Panc1 (cell line): ENCODE measurements at regions not wholly inside any gene's neighbourhood (a gene's known extent, or its start where the extent isn't known, plus 50 kb on each side); places are given as distances from the start of the nearest gene placed in this dataset.

Source experiments
- ATAC-seq: fragments of 200-7000 bp; cut with Tn5 transposase; 2 replicates; pipeline ENCODE4 v1.9.1; 2020; ENCODE audit warnings: mild to moderate bottlenecking, moderate library complexity
- BruUV-seq: library from RNA; stranded (reverse); fragments of 400-500 nt; replicated peaks from 2 replicates; lab custom pipeline; 2021; lab: Mats Ljungman, UMichigan
- CTCF ChIA-PET: fragments of 300-600 bp; sonication (Branson Sonifier 250); formaldehyde crosslinking; loops from one replicate; lab custom pipeline; 2022; ENCODE audit warnings: antibody characterized with exemption; lab: Charles Lee
- POLR2A ChIA-PET: fragments of 300-600 bp; sonication (Branson Sonifier 250); formaldehyde crosslinking; loops from one replicate; lab custom pipeline; 2022; ENCODE audit warnings: antibody characterized with exemption; lab: Charles Lee
- DNase-seq: peaks from one replicate; pipeline ENCODE4 v3.0.0-alpha.2; 2010; ENCODE audit warnings: low read depth, low spot score
- H3K27ac ChIP-seq: 2 replicates; pipeline ENCODE4 v1.5.1; 2011; ENCODE audit warnings: mild to moderate bottlenecking, low read length, inconsistent platforms
- H3K27me3 ChIP-seq: fragments of 200-500 bp; sonication (Bioruptor generic); 2 replicates; pipeline ENCODE4 v1.6.0; 2014; ENCODE audit warnings: low read length, inconsistent platforms; ENCODE audit not compliant: control insufficient read depth, insufficient read depth
- H3K36me3 ChIP-seq: fragments of 200-500 bp; sonication (Bioruptor generic); 2 replicates; pipeline ENCODE4 v1.5.1; 2014; ENCODE audit warnings: inconsistent platforms, mild to moderate bottlenecking, low read length, moderate library complexity; ENCODE audit not compliant: control insufficient read depth, insufficient read depth
- H3K4me1 ChIP-seq: 2 replicates; pipeline ENCODE4 v1.5.1; 2011; ENCODE audit warnings: inconsistent platforms, mild to moderate bottlenecking, low read length, moderate library complexity; ENCODE audit not compliant: control insufficient read depth, insufficient read depth
- H3K4me3 ChIP-seq, 2 experiments: 2 replicates each; pipeline ENCODE4 v1.5.1; 2011 to 2012; ENCODE audit warnings: low read depth in 2 of 2, low read length in 2 of 2, mild to moderate bottlenecking in 2 of 2, inconsistent platforms in 1 of 2, moderate library complexity in 1 of 2
- H3K9me3 ChIP-seq: fragments of 200-500 bp; sonication (Bioruptor generic); 2 replicates; pipeline ENCODE4 v1.5.1; 2014; ENCODE audit warnings: low read depth, mild to moderate bottlenecking, inconsistent platforms, low read length, moderate library complexity; ENCODE audit not compliant: control insufficient read depth, insufficient read depth
- CTCF ChIP-seq: fragments of 450-650 bp; IDR thresholded peaks from 2 replicates; pipeline ENCODE4 v1.5.1; 2017; ENCODE audit warnings: mild to moderate bottlenecking
- POLR2AphosphoS5 ChIP-seq: IDR thresholded peaks from 2 replicates; pipeline ENCODE4 v1.6.1; 2012; ENCODE audit warnings: mild to moderate bottlenecking, low read depth, low read length, moderate library complexity
- SIN3A ChIP-seq: IDR thresholded peaks from 2 replicates; pipeline ENCODE4 v1.6.1; 2012; ENCODE audit warnings: low read depth, mild to moderate bottlenecking, low read length, moderate library complexity, borderline replicate concordance; ENCODE audit not compliant: insufficient read depth
- TCF7L2 ChIP-seq: IDR thresholded peaks from 2 replicates; pipeline ENCODE4 v1.6.1; 2011; ENCODE audit warnings: mild to moderate bottlenecking, low read depth, low read length, inconsistent platforms
- in situ Hi-C: cut with HindIII; loops from 2 replicates; pipeline ENCODE4 v1.10.0; 2016; ENCODE audit warnings: low sequenced_read_pairs, low pct_unique_long_range_greater_than_20kb
- intact Hi-C: fragments of 100-400 bp; cut with micrococcal nuclease; formaldehyde crosslinking; loops from one replicate; pipeline ENCODE4 v1.10.0; 2022; ENCODE audit not compliant: unreplicated experiment
- TF ChIP-seq, protein P1 (sequence below), 2 experiments: IDR thresholded peaks; 2 replicates each; pipeline ENCODE4 v1.6.1; 2011 to 2012; ENCODE audit warnings: low read depth in 2 of 2, control low read depth in 1 of 2, low read length in 1 of 2, mild to moderate bottlenecking in 1 of 2, moderate library complexity in 1 of 2; ENCODE audit not compliant: insufficient read depth in 1 of 2

DNA sequence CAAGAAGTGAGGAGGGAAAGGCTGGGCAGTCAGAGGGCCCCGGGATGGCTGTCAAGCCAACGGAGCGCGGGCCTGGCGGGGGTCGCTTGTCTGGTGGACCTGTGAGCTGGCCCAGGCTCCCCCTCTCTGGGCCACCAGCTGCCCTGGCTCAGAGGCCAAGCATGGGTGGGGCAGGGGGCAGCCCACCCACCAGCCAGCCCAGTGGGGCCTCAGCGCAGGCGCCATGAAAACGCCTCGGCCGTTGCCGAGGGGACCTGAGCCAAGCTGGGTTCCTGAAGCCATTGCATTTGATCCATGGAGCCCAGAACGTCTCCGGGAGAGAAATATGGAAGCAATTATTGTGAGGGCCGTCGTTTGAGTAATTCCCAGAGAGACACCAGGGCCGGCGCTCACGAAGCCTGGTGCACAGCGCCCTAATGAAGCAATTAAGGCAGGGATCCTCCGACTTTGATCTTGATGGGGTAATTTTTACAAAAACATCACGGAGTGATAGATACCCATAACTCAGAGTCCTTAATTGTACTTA is 90.5 kb upstream of the TTC34 start:
- no peak for DNase-seq
- no peaks in the 10 kb centered on the region for H3K27me3 ChIP-seq
- no peak overlapping the region for H3K4me3 ChIP-seq
- no TSS peak for BruUV-seq
- CTCF ChIA-PET, result no interaction called here
- POLR2A ChIA-PET, result no interaction called here
- no peak for ATAC-seq
- no peaks in the 10 kb centered on the region for H3K9me3 ChIP-seq
- intact Hi-C loops (no loop called here), in situ Hi-C loops (no loop called here)
- H3K27ac ChIP-seq, result no peak overlapping the region
- H3K36me3 ChIP-seq, result no peaks in the 10 kb centered on the region
- TF ChIP-seq CTCF (no peak), SIN3A (no peak), POLR2AphosphoS5 (no peak), TCF7L2 (no peak)
- TF ChIP-seq, protein P1, sequence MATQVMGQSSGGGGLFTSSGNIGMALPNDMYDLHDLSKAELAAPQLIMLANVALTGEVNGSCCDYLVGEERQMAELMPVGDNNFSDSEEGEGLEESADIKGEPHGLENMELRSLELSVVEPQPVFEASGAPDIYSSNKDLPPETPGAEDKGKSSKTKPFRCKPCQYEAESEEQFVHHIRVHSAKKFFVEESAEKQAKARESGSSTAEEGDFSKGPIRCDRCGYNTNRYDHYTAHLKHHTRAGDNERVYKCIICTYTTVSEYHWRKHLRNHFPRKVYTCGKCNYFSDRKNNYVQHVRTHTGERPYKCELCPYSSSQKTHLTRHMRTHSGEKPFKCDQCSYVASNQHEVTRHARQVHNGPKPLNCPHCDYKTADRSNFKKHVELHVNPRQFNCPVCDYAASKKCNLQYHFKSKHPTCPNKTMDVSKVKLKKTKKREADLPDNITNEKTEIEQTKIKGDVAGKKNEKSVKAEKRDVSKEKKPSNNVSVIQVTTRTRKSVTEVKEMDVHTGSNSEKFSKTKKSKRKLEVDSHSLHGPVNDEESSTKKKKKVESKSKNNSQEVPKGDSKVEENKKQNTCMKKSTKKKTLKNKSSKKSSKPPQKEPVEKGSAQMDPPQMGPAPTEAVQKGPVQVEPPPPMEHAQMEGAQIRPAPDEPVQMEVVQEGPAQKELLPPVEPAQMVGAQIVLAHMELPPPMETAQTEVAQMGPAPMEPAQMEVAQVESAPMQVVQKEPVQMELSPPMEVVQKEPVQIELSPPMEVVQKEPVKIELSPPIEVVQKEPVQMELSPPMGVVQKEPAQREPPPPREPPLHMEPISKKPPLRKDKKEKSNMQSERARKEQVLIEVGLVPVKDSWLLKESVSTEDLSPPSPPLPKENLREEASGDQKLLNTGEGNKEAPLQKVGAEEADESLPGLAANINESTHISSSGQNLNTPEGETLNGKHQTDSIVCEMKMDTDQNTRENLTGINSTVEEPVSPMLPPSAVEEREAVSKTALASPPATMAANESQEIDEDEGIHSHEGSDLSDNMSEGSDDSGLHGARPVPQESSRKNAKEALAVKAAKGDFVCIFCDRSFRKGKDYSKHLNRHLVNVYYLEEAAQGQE (IDR thresholded peaks at IDR 0.05; ENCODE audit: insufficient read depth in 1 of 2, low read depth in 2 of 2, low read length in 1 of 2), result no peak
- no peaks in the 10 kb centered on the region for H3K4me1 ChIP-seq

- H3K27me3 ChIP-seq, result no peaks in the 10 kb centered on the region
- H3K36me3 ChIP-seq, result no peaks in the 10 kb centered on the region
- H3K27ac ChIP-seq, result no peak overlapping the region
- CTCF ChIA-PET, result no interaction called here
- BruUV-seq, result no TSS peak
- POLR2A ChIA-PET, result no interaction called here
- DNase-seq (no peak), ATAC-seq (no peak)
- H3K4me1 ChIP-seq, result no peaks in the 10 kb centered on the region
- H3K9me3 ChIP-seq, result no peaks in the 10 kb centered on the region
- in situ Hi-C loops, result no loop called here
- no peak overlapping the region for H3K4me3 ChIP-seq
- no peak for TF ChIP-seq TCF7L2
- TF ChIP-seq, protein P1 (IDR thresholded peaks at IDR 0.05; ENCODE audit: insufficient read depth in 1 of 2, low read depth in 2 of 2, low read length in 1 of 2), result 0 out of 4 replicates have a peak, but pooled peaks of 1 of the 2 experiments have one; percentile 7
- no peak for TF ChIP-seq SIN3A
- no peak for TF ChIP-seq CTCF
- intact Hi-C loops, result no loop called here
Observed at GRCh38 chr1:2893473-2894120, 92.1 kb upstream of the TTC34 start.
